HL-60 (cell line): ENCODE measurements at regions not wholly inside any gene's neighbourhood (a gene's known extent, or its start where the extent isn't known, plus 50 kb on each side); places are given as distances from the start of the nearest gene placed in this dataset.

Experiments
- DNase-seq, 2 experiments: peaks; one replicate each; pipeline ENCODE4 v3.0.0-alpha.2; 2010 to 2020; ENCODE audit warnings: low read depth in 1 of 2, low spot score in 1 of 2
- H3K27ac ChIP-seq: fragments of 250-450 bp; sonication (Bioruptor Pico); replicated peaks from 2 replicates; pipeline ENCODE4 v1.5.1; 2020; ENCODE audit warnings: mild to moderate bottlenecking, moderate library complexity
- H3K27me3 ChIP-seq: fragments of 250-450 bp; sonication (Bioruptor Pico); 2 replicates; pipeline ENCODE4 v1.5.1; 2021; ENCODE audit warnings: mild to moderate bottlenecking, moderate library complexity; ENCODE audit not compliant: insufficient read depth, poor library complexity, severe bottlenecking
- H3K4me3 ChIP-seq: replicated peaks from 2 replicates; pipeline ENCODE4 v1.5.1; 2011; ENCODE audit warnings: mild to moderate bottlenecking, control low read depth, low read length; ENCODE audit not compliant: insufficient read depth
- CTCF ChIP-seq: IDR thresholded peaks from one replicate; pipeline ENCODE4 v1.5.1; 2011; ENCODE audit warnings: low read length, control low read depth, inconsistent platforms; ENCODE audit not compliant: insufficient read depth
- GABPA ChIP-seq: IDR thresholded peaks from 2 replicates; pipeline ENCODE4 v1.6.1; 2012; ENCODE audit warnings: low read depth
- POLR2AphosphoS5 ChIP-seq: IDR thresholded peaks from 2 replicates; pipeline ENCODE4 v1.6.1; 2012; ENCODE audit warnings: low read depth
- SPI1 ChIP-seq: IDR thresholded peaks from 2 replicates; pipeline ENCODE4 v1.6.1; 2012; ENCODE audit warnings: low read depth, mild to moderate bottlenecking, borderline replicate concordance
- TF ChIP-seq, protein P1 (sequence below): IDR thresholded peaks from 2 replicates; pipeline ENCODE4 v1.6.1; 2012; ENCODE audit warnings: low read depth; ENCODE audit not compliant: insufficient replicate concordance

DNA sequence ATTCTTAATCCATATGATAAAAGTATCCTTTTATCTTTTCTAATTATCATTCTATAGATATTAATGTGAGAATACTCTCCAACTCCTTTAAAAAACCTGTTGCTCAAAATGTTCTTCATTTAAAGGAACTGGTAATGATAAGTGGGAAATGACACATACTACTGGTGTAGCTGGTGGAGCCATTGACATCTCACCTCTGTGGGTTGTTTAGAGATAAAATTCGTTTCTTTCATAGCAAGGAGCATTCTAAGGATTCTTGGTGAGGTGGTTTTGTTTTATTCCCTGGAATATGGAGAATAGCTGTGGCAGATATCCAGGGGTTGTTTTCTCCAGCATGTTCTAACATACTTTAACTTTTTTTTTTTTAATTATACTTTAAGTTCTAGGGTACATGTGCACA lies 299.8 kb upstream of the THBS1 start:
- Histone ChIP-seq H3K27ac (no peak overlapping the region), H3K27me3 (peaks cover 2% of the 10 kb centered on the region), H3K4me3 (no peak overlapping the region)
- TF ChIP-seq POLR2AphosphoS5: no peak
- no peak for DNase-seq

GRCh38 chr15:39282663-39283208 lies 298.1 kb upstream of the THBS1 start:
- TF ChIP-seq CTCF: no peak
- no peak for TF ChIP-seq GABPA
- TF ChIP-seq POLR2AphosphoS5: no peak
- TF ChIP-seq SPI1: no peak
- TF ChIP-seq, protein P1, sequence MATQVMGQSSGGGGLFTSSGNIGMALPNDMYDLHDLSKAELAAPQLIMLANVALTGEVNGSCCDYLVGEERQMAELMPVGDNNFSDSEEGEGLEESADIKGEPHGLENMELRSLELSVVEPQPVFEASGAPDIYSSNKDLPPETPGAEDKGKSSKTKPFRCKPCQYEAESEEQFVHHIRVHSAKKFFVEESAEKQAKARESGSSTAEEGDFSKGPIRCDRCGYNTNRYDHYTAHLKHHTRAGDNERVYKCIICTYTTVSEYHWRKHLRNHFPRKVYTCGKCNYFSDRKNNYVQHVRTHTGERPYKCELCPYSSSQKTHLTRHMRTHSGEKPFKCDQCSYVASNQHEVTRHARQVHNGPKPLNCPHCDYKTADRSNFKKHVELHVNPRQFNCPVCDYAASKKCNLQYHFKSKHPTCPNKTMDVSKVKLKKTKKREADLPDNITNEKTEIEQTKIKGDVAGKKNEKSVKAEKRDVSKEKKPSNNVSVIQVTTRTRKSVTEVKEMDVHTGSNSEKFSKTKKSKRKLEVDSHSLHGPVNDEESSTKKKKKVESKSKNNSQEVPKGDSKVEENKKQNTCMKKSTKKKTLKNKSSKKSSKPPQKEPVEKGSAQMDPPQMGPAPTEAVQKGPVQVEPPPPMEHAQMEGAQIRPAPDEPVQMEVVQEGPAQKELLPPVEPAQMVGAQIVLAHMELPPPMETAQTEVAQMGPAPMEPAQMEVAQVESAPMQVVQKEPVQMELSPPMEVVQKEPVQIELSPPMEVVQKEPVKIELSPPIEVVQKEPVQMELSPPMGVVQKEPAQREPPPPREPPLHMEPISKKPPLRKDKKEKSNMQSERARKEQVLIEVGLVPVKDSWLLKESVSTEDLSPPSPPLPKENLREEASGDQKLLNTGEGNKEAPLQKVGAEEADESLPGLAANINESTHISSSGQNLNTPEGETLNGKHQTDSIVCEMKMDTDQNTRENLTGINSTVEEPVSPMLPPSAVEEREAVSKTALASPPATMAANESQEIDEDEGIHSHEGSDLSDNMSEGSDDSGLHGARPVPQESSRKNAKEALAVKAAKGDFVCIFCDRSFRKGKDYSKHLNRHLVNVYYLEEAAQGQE: no peak
- DNase-seq: no peak
- Histone ChIP-seq H3K27me3 (peaks cover 2% of the 10 kb centered on the region), H3K4me3 (no peak overlapping the region), H3K27ac (no peak overlapping the region)

DNA sequence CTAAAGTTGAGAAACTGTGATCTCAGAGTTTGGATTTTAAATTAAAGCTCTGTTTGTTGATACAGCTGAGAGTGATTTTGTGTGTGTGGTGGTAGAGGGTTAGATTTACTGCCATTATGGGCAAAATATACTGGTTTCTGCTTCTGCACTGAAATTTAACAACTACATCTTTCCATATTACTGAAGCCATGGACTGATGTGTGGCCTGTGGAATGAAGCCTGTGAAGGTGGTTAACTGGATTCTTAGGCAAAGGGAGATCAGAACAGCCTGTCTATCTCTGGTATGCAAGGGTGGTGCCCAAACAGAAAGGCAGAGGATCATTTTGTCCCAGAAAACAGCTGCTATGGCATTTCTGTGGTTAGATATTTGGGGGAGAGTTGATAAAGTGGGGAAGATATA lies 297.3 kb upstream of the THBS1 start:
- Histone ChIP-seq H3K4me3 (no peak overlapping the region), H3K27me3 (peaks cover 2% of the 10 kb centered on the region), H3K27ac (no peak overlapping the region)
- DNase-seq: no peak
- no peak for TF ChIP-seq SPI1
- no peak for TF ChIP-seq GABPA
- TF ChIP-seq CTCF: no peak
- TF ChIP-seq POLR2AphosphoS5: no peak
- TF ChIP-seq, protein P1: no peak

DNA sequence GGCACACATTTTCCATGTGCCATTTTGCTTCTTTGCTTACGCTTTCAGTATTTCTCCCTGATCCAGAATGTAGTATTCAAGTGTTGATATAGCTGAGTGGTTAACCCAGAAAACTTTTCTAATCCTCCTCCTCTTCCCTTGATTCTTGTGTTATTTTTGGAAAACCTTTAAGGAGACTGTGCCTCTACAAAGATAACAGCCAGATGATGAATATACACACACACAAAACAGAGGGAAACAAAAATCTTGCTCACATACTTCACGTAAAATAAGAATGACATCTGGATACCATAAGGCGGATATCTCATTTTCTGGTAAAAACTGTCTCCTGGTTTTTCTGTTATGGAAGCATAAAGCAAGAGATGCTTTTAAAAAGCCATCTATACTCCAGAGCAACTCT lies 295.8 kb upstream of the THBS1 start:
- Histone ChIP-seq H3K27me3 (peaks cover 2% of the 10 kb centered on the region), H3K4me3 (no peak overlapping the region), H3K27ac (no peak overlapping the region)
- no peak for TF ChIP-seq CTCF
- TF ChIP-seq, protein P1: no peak
- TF ChIP-seq SPI1: no peak
- TF ChIP-seq POLR2AphosphoS5: no peak
- TF ChIP-seq GABPA: no peak
- no peak for DNase-seq
